Sigmoid colon (tissue), 4 donors: ENCODE measurements at regions not wholly inside any gene's neighbourhood (a gene's known extent, or its start where the extent isn't known, plus 50 kb on each side); places are given as distances from the start of the nearest gene placed in this dataset.

Experiments
- CTCF ChIP-seq, 4 experiments: fragments of 450-650 bp in 3 of 4; fragments of 200-600 bp in 1 of 4; IDR thresholded peaks; one replicate each; pipeline ENCODE4 v1.5.1; 2016 to 2019; ENCODE audit warnings: antibody characterized with exemption in 4 of 4, mild to moderate bottlenecking in 3 of 4, moderate library complexity in 2 of 4
- POLR2AphosphoS5 ChIP-seq, 4 donors: sonication (generic); formaldehyde crosslinking; IDR thresholded peaks; one replicate each; pipeline ENCODE4 v1.6.1; 2017; ENCODE audit warnings: antibody characterized with exemption in 4 of 4

- TF ChIP-seq CTCF (IDR thresholded peaks at IDR 0.05) (no peak), POLR2AphosphoS5 (IDR thresholded peaks at IDR 0.05) (no peak)
Observed at GRCh38 chr9:1599961-1600360, 415.2 kb upstream of the SMARCA2 start.
